Endodermal cell (in vitro differentiated cells): ENCODE measurements at regions not wholly inside any gene's neighbourhood (a gene's known extent, or its start where the extent isn't known, plus 50 kb on each side); places are given as distances from the start of the nearest gene placed in this dataset.

ENCODE experiments used
- DNase-seq: peaks from one replicate; pipeline ENCODE4 v3.0.0-alpha.2; 2017
- H3K27ac ChIP-seq: 2 replicates; pipeline ENCODE4 v1.5.1; 2013; ENCODE audit warnings: mild to moderate bottlenecking, low read depth, low read length, moderate library complexity
- H3K27me3 ChIP-seq: 2 replicates; pipeline ENCODE4 v1.6.1; 2013; ENCODE audit warnings: mild to moderate bottlenecking, low read length, moderate library complexity; ENCODE audit not compliant: insufficient read depth, control insufficient read depth, poor library complexity, severe bottlenecking
- H3K36me3 ChIP-seq: 2 replicates; pipeline ENCODE4 v1.7.0; 2013; ENCODE audit warnings: mild to moderate bottlenecking, low read length, moderate library complexity; ENCODE audit not compliant: control insufficient read depth, insufficient read depth
- H3K4me1 ChIP-seq: one replicate; pipeline ENCODE4 v1.7.0; 2013; ENCODE audit warnings: low read length; ENCODE audit not compliant: control insufficient read depth, insufficient read depth
- H3K4me3 ChIP-seq: 2 replicates; pipeline ENCODE4 v1.5.1; 2013; ENCODE audit warnings: mild to moderate bottlenecking, low read length, moderate library complexity
- H3K9ac ChIP-seq: 2 replicates; pipeline ENCODE4 v1.6.1; 2013; ENCODE audit warnings: mild to moderate bottlenecking, low read length, moderate library complexity; ENCODE audit not compliant: poor library complexity, severe bottlenecking; ENCODE audit errors: extremely low read depth
- H3K9me3 ChIP-seq: 2 replicates; pipeline ENCODE4 v1.6.1; 2013; ENCODE audit warnings: mild to moderate bottlenecking, low read length, moderate library complexity; ENCODE audit not compliant: control insufficient read depth
- H3K27ac Mint-ChIP-seq: 2 replicates; pipeline ENCODE4 v1.8.0; 2020; ENCODE audit warnings: mixed read lengths
- H3K27me3 Mint-ChIP-seq: 2 replicates; pipeline ENCODE4 v1.8.0; 2021; ENCODE audit warnings: mild to moderate bottlenecking, mixed read lengths; ENCODE audit not compliant: insufficient read depth
- H3K36me3 Mint-ChIP-seq: 2 replicates; pipeline ENCODE4 v1.8.0; 2020; ENCODE audit warnings: low read depth, mixed read lengths
- H3K4me1 Mint-ChIP-seq: 2 replicates; pipeline ENCODE4 v1.8.0; 2020; ENCODE audit warnings: mixed read lengths
- H3K4me3 Mint-ChIP-seq: 2 replicates; pipeline ENCODE4 v1.8.0; 2020; ENCODE audit warnings: mild to moderate bottlenecking, moderate library complexity, mixed read lengths
- H3K9me3 Mint-ChIP-seq: 2 replicates; pipeline ENCODE4 v1.8.0; 2020; ENCODE audit warnings: mild to moderate bottlenecking, mixed read lengths
- WGBS, 2 experiments: methylation state at CpG; one replicate each; pipeline versions ENCODE4 v1.1.5 to v1.1.7; 2013; ENCODE audit warnings: missing lambda C conversion rate in 2 of 2, mixed read lengths in 1 of 2; ENCODE audit not compliant: insufficient coverage in 1 of 2, insufficient read length in 1 of 2; 5-methylcytosine and 5-hydroxymethylcytosine counted together
- TF ChIP-seq, protein P1 (sequence below): fragments of 200-600 bp; sonication (generic); conservative IDR thresholded peaks from 2 replicates; pipeline ENCODE4 v1.5.0; 2021; ENCODE audit warnings: antibody characterized with exemption, mild to moderate bottlenecking

- no peaks in the 10 kb centered on the region for H3K27me3 ChIP-seq
- no peak overlapping the region for H3K27ac ChIP-seq
- TF ChIP-seq, protein P1, sequence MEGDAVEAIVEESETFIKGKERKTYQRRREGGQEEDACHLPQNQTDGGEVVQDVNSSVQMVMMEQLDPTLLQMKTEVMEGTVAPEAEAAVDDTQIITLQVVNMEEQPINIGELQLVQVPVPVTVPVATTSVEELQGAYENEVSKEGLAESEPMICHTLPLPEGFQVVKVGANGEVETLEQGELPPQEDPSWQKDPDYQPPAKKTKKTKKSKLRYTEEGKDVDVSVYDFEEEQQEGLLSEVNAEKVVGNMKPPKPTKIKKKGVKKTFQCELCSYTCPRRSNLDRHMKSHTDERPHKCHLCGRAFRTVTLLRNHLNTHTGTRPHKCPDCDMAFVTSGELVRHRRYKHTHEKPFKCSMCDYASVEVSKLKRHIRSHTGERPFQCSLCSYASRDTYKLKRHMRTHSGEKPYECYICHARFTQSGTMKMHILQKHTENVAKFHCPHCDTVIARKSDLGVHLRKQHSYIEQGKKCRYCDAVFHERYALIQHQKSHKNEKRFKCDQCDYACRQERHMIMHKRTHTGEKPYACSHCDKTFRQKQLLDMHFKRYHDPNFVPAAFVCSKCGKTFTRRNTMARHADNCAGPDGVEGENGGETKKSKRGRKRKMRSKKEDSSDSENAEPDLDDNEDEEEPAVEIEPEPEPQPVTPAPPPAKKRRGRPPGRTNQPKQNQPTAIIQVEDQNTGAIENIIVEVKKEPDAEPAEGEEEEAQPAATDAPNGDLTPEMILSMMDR = no peak
- Mint-ChIP-seq H3K4me3 (no peak overlapping the region), H3K27ac (no peak overlapping the region), H3K36me3 (no peaks in the 10 kb centered on the region), H3K9me3 (no peaks in the 10 kb centered on the region), H3K4me1 (no peaks in the 10 kb centered on the region), H3K27me3 (no peaks in the 10 kb centered on the region)
- 91 to 100% methylated on average over 1 of the region's 1 CpG for WGBS, 2 experiments
- no peak overlapping the region for H3K4me3 ChIP-seq
- no peak overlapping the region for H3K9ac ChIP-seq
- no peaks in the 10 kb centered on the region for H3K36me3 ChIP-seq
- H3K9me3 ChIP-seq = no peaks in the 10 kb centered on the region
- no peak for DNase-seq
- no peaks in the 10 kb centered on the region for H3K4me1 ChIP-seq
Measured at GRCh38 chr11:105490333-105490732, 119.5 kb upstream of the GRIA4 start.

DNA sequence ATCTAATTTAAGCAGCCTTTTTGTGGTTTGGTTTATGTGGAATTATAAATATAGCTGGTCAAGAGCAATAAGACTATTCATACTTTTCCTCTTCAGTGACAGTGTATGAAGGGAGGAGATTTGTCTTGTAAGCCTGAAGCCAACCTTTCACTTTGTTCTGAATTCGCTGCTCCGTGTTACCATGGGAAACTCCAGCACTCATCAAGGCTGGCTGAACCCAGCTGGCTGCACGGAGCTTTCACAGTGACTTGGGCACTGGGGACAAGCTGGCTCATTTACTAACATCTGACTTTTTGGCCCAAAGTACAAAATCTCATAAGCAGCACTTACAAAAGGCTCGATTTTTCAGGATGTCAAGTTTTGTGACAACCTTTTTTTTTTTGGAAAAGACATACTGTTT, 120.4 kb upstream of the GRIA4 start:
- Histone ChIP-seq H3K4me1 (no peaks in the 10 kb centered on the region), H3K27me3 (no peaks in the 10 kb centered on the region), H3K9ac (no peak overlapping the region), H3K9me3 (no peaks in the 10 kb centered on the region), H3K27ac (no peak overlapping the region), H3K36me3 (no peaks in the 10 kb centered on the region), H3K4me3 (no peak overlapping the region)
- no peak overlapping the region for H3K4me3 Mint-ChIP-seq
- no peaks in the 10 kb centered on the region for H3K9me3 Mint-ChIP-seq
- DNase-seq = no peak
- H3K4me1 Mint-ChIP-seq = no peaks in the 10 kb centered on the region
- TF ChIP-seq, protein P1 = no peak
- H3K27ac Mint-ChIP-seq = no peak overlapping the region
- no peaks in the 10 kb centered on the region for H3K36me3 Mint-ChIP-seq
- no peaks in the 10 kb centered on the region for H3K27me3 Mint-ChIP-seq
- 65 to 81% methylated on average over 4 of the region's 4 CpGs for WGBS, 2 experiments

DNA sequence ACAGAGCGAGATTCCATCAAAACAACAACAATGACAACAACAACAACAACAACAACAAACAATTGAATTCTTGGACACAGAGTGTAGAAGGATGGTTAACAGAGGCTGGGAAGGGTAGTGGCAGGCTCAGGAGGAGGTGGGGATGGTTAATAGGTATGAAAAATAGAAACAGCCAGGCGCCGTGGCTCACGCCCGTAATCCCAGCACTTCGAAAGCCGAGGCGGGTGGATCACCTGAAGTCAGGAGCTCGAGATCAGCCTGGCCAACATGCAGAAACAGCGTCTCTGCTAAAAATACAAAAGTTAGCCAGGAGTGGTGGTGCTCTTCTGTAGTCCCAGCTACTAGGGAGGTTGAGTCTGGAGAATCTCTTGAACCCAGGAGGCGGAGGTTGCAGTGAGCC, 122.9 kb upstream of the GRIA4 start:
- H3K27ac ChIP-seq = no peak overlapping the region
- H3K4me3 ChIP-seq = no peak overlapping the region
- Mint-ChIP-seq H3K4me1 (no peaks in the 10 kb centered on the region), H3K36me3 (no peaks in the 10 kb centered on the region), H3K4me3 (no peak overlapping the region), H3K27ac (no peak overlapping the region), H3K27me3 (no peaks in the 10 kb centered on the region), H3K9me3 (no peaks in the 10 kb centered on the region)
- no peaks in the 10 kb centered on the region for H3K4me1 ChIP-seq
- TF ChIP-seq, protein P1 = no peak
- 93% methylated on average over 10 of the region's 11 CpGs; no CpG with 5 or more reads in 1 of the 2 experiments for WGBS, 2 experiments
- H3K9me3 ChIP-seq = no peaks in the 10 kb centered on the region
- DNase-seq = no peak
- H3K27me3 ChIP-seq = no peaks in the 10 kb centered on the region
- no peak overlapping the region for H3K9ac ChIP-seq
- no peaks in the 10 kb centered on the region for H3K36me3 ChIP-seq
